ENCODE measurements at regions not wholly inside any gene's neighbourhood (a gene's known extent, or its start where the extent isn't known, plus 50 kb on each side); places are given as distances from the start of the nearest gene placed in this dataset.

DNA sequence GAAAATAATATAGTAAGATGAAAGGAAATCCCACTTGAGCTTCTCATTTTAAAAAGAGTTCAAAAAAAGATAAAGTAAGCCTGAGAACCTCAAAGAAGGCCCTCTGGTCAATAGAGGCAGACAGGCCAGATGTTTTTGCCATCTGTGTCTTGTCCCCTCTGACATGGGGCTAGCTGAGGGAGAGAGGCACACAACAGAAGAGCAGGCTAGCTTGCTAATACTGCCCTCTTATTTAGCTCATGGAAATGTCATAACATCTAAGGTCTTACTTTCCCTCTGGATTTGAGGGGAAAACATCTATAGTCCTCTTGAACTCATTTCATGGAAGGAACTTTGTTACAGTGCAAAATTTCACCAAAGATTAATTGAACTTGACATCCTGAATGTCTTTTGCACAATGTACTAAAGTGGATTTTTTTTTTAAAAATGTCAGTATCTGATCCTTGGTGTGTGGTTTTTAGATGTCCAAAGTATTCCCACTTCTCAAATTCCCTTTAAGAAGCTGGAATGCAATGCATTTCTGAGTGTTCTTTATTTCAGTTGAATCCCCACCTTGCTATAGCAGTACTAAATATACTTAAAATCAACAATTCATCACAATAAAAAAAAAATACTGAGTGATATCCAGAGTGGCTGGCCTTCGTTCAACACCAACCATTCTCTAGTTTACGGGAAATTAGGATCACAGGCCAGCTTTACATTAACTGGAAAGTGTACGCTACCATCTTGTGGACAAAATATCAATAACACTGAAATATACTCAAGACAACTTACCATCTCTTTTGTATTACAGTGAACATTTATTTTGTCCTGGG, 176.7 kb downstream of the PAH start:
- Histone ChIP-seq H3K27me3 (replicated peaks) (no peaks in the 10 kb centered on the region), H3K27ac (no peak overlapping the region), H3K4me3 (ENCODE audit: low read depth, low read length) (no peak overlapping the region), H3K36me3 (replicated peaks) (no peaks in the 10 kb centered on the region)
- in situ Hi-C loops (cut with HindIII; ENCODE audit: low pct_ligation_motif_present, low sequenced_read_pairs), result no loop called here
- peak; percentile 20 for DNase-seq
- TF ChIP-seq, protein P1, sequence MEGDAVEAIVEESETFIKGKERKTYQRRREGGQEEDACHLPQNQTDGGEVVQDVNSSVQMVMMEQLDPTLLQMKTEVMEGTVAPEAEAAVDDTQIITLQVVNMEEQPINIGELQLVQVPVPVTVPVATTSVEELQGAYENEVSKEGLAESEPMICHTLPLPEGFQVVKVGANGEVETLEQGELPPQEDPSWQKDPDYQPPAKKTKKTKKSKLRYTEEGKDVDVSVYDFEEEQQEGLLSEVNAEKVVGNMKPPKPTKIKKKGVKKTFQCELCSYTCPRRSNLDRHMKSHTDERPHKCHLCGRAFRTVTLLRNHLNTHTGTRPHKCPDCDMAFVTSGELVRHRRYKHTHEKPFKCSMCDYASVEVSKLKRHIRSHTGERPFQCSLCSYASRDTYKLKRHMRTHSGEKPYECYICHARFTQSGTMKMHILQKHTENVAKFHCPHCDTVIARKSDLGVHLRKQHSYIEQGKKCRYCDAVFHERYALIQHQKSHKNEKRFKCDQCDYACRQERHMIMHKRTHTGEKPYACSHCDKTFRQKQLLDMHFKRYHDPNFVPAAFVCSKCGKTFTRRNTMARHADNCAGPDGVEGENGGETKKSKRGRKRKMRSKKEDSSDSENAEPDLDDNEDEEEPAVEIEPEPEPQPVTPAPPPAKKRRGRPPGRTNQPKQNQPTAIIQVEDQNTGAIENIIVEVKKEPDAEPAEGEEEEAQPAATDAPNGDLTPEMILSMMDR (IDR thresholded peaks at IDR 0.05; ENCODE audit: low read depth, low read length, missing control alignments), result peak; percentile 27

DNA sequence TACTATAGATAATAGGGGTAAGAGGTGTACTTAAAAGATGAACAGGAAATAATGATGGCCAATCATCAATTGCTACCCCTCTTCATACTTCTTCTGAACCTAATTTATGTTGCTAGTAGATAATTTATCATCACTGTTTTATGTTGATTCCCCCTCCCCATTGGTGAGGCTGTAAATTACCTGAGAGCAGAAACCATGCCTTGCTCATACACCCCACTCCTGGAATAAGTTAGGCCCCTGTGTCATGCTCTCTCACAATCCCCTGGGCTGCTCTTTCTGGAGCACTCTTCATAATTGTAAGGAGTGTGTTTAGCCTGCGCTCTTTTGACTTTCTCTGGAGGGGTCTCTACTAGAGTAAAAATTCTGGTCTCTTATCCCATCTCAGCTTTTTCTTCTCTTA, 180.7 kb downstream of the PAH start:
- DNase-seq, result no peak
- in situ Hi-C loops (cut with HindIII; ENCODE audit: low pct_ligation_motif_present, low sequenced_read_pairs), result no loop called here
- Histone ChIP-seq H3K36me3 (replicated peaks) (no peaks in the 10 kb centered on the region), H3K4me3 (ENCODE audit: low read depth, low read length) (no peak overlapping the region), H3K27me3 (replicated peaks) (no peaks in the 10 kb centered on the region), H3K27ac (no peak overlapping the region)
- TF ChIP-seq, protein P1 (IDR thresholded peaks at IDR 0.05; ENCODE audit: low read depth, low read length, missing control alignments), result no peak

DNA sequence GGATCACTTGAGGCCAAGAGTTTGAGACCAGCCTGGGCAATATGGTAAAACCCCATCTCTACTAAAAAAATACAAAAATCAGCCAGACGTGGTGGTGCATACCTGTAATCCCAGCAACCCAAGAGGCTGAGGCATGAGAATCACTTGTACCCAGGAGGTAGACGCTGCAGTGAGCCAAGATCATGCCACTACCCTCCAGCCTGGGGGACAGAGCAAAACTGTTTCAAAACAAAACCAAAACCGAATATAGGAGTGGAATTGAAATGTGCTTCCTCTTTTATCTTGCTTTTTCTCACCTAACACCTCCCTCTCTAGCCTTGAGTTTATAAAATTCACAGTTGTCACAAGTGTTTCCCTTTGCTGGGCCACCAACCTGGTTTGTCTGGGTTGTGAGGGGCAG, 181.9 kb downstream of the PAH start:
- H3K27ac ChIP-seq, result no peak overlapping the region
- no peak for DNase-seq
- in situ Hi-C loops (cut with HindIII; ENCODE audit: low pct_ligation_motif_present, low sequenced_read_pairs), result no loop called here
- H3K27me3 ChIP-seq (replicated peaks), result no peaks in the 10 kb centered on the region
- TF ChIP-seq, protein P1 (IDR thresholded peaks at IDR 0.05; ENCODE audit: low read depth, low read length, missing control alignments), result no peak
- H3K36me3 ChIP-seq (replicated peaks), result no peaks in the 10 kb centered on the region
- no peak overlapping the region for H3K4me3 ChIP-seq (ENCODE audit: low read depth, low read length)

DNA sequence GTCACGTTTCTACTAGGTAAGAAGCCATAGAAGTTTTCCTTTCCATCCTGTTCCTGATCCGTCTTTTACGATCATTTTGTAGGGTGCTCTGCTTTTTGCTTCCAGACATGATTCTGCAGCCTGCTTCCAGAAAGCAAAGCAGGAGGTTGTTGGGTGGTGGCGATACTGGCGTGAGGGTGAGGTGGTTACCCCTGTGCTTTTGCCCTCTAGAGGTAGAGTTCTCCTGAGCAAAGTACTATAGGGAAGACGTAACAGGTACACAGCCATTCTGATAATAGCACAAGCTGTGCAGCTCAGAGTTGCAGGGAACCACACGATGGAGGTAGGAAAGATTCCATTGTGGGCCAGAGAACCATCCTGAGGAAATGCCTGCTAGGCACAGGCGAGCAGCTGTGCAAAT, 186.0 kb downstream of the PAH start:
- TF ChIP-seq, protein P1 (IDR thresholded peaks at IDR 0.05; ENCODE audit: low read depth, low read length, missing control alignments), result no peak
- Histone ChIP-seq H3K4me3 (ENCODE audit: low read depth, low read length) (no peak overlapping the region), H3K27me3 (replicated peaks) (no peaks in the 10 kb centered on the region), H3K36me3 (replicated peaks) (no peaks in the 10 kb centered on the region), H3K27ac (no peak overlapping the region)
- no peak for DNase-seq
- in situ Hi-C loops (cut with HindIII; ENCODE audit: low pct_ligation_motif_present, low sequenced_read_pairs), result no loop called here

DNA sequence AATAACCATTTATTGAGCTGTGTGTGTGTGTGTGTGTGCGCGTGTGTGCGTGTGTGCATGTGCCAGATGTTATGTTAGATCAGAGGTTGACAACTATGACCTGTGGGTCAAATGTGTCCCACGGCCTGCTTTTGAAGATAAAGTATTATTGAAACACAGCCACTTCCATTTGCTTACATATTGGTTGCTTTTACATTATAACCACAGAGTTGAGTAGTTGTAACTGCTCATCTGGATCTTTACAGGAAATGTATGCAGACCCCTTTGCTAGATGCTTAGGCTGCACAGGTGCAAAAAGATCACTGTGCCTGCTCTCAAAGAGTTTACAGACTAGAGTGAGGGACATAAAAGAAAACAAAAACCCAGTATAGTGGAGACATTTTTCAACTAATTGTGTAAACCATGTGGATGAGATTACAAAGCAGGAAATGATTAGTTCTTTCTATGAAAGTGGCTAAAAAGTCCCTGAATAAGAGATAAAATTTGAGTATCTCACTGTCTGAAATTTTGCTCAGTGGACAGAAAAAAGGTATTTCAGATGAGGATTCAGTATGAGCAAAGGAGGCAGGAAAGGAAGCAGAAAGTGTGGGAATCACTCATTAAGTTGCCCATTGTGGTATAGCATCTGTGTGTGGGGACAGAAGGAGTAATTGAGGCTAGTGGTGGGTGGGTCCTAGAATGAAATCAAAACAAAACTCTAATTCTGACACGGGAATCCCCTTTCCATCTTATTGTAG, 188.4 kb downstream of the PAH start:
- TF ChIP-seq, protein P1 (IDR thresholded peaks at IDR 0.05; ENCODE audit: low read depth, low read length, missing control alignments), result no peak
- Histone ChIP-seq H3K27me3 (replicated peaks) (no peaks in the 10 kb centered on the region), H3K27ac (no peak overlapping the region), H3K4me3 (ENCODE audit: low read depth, low read length) (no peak overlapping the region), H3K36me3 (replicated peaks) (no peaks in the 10 kb centered on the region)
- DNase-seq, result no peak
- in situ Hi-C loops (cut with HindIII; ENCODE audit: low pct_ligation_motif_present, low sequenced_read_pairs), result no loop called here

Measured in brain microvascular endothelial cell (primary cell).